ENCODE measurements at regions not wholly inside any gene's neighbourhood (a gene's known extent, or its start where the extent isn't known, plus 50 kb on each side); places are given as distances from the start of the nearest gene placed in this dataset.

GRCh38 chrX:121102101-121102500, 54.7 kb downstream of the GLUD2 start:
- H3K4me3 ChIP-seq (replicated peaks in 1 of 2; ENCODE audit: low read depth in 2 of 2, low read length in 2 of 2): no peak overlapping the region
- no peak for DNase-seq (ENCODE audit: low read depth in 2 of 2)
- TF ChIP-seq CTCF (IDR thresholded peaks at IDR 0.05; ENCODE audit: low read depth, low read length): no peak

GRCh38 chrX:121103381-121103780, 56.0 kb downstream of the GLUD2 start:
- TF ChIP-seq CTCF (IDR thresholded peaks at IDR 0.05; ENCODE audit: low read depth, low read length): no peak
- DNase-seq (ENCODE audit: low read depth in 2 of 2): peak in 1 of 2 donors; percentile 39
- H3K4me3 ChIP-seq (replicated peaks in 1 of 2; ENCODE audit: low read depth in 2 of 2, low read length in 2 of 2): no peak overlapping the region

- no peak for TF ChIP-seq CTCF (IDR thresholded peaks at IDR 0.05; ENCODE audit: low read depth, low read length)
- no peak overlapping the region for H3K4me3 ChIP-seq (replicated peaks in 1 of 2; ENCODE audit: low read depth in 2 of 2, low read length in 2 of 2)
- DNase-seq (ENCODE audit: low read depth in 2 of 2): no peak
Observed at GRCh38 chrX:121106484-121107235, 59.2 kb downstream of the GLUD2 start.

GRCh38 chrX:121109986-121110385, 62.6 kb downstream of the GLUD2 start:
- DNase-seq (ENCODE audit: low read depth in 2 of 2): no peak
- TF ChIP-seq CTCF (IDR thresholded peaks at IDR 0.05; ENCODE audit: low read depth, low read length): no peak
- H3K4me3 ChIP-seq (replicated peaks in 1 of 2; ENCODE audit: low read depth in 2 of 2, low read length in 2 of 2): no peak overlapping the region

GRCh38 chrX:121110536-121110935, 63.1 kb downstream of the GLUD2 start:
- no peak for TF ChIP-seq CTCF (IDR thresholded peaks at IDR 0.05; ENCODE audit: low read depth, low read length)
- DNase-seq (ENCODE audit: low read depth in 2 of 2): no peak
- no peak overlapping the region for H3K4me3 ChIP-seq (replicated peaks in 1 of 2; ENCODE audit: low read depth in 2 of 2, low read length in 2 of 2)

- no peak for TF ChIP-seq CTCF (IDR thresholded peaks at IDR 0.05; ENCODE audit: low read depth, low read length)
- H3K4me3 ChIP-seq (replicated peaks in 1 of 2; ENCODE audit: low read depth in 2 of 2, low read length in 2 of 2): no peak overlapping the region
- no peak for DNase-seq (ENCODE audit: low read depth in 2 of 2)
Observed at GRCh38 chrX:121114691-121115090, 67.3 kb downstream of the GLUD2 start.
